ENCODE measurements at regions not wholly inside any gene's neighbourhood (a gene's known extent, or its start where the extent isn't known, plus 50 kb on each side); places are given as distances from the start of the nearest gene placed in this dataset.

- no peak for TF ChIP-seq ZNF274 (IDR thresholded peaks at IDR 0.05; ENCODE audit: low read depth, low read length)
- TF ChIP-seq SUZ12 (IDR thresholded peaks at IDR 0.05; ENCODE audit: extremely low read depth, insufficient read depth, insufficient read length), result no peak
- no peak for TF ChIP-seq YY1 (IDR thresholded peaks at IDR 0.05; ENCODE audit: insufficient read depth, insufficient read length)
Observed at GRCh38 chr3:124558991-124559845, 171.0 kb upstream of the UMPS start.
